ENCODE measurements at regions not wholly inside any gene's neighbourhood (a gene's known extent, or its start where the extent isn't known, plus 50 kb on each side); places are given as distances from the start of the nearest gene placed in this dataset.

- TF ChIP-seq CTCF (IDR thresholded peaks at IDR 0.05; ENCODE audit: low read depth, low read length) (no peak), EZH2phosphoT487 (IDR thresholded peaks at IDR 0.05; ENCODE audit: low read depth) (no peak)
Observed at GRCh38 chr6:149239573-149240209, 77.8 kb upstream of the TAB2 start.
